ENCODE measurements at regions not wholly inside any gene's neighbourhood (a gene's known extent, or its start where the extent isn't known, plus 50 kb on each side); places are given as distances from the start of the nearest gene placed in this dataset.

DNA sequence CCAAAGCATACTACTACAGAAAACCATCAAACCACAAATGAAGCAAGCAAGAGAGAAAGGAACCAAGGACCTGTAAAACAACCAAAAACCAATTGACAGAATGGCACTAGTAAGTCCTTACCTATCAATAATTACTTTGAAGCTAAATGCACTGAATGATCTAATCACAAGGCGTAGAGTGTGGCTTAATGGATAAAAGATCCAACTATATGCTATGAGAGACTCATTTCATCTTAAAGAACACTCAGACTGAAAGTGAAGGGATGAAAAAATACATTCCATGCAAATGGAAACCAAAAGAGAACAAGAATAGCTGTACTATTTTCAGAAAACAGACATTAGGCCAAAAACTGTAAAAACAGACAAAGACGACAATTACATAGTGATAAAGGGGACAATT lies 70.7 kb downstream of the CRPPA start (continued):
- TF ChIP-seq, protein P1, sequence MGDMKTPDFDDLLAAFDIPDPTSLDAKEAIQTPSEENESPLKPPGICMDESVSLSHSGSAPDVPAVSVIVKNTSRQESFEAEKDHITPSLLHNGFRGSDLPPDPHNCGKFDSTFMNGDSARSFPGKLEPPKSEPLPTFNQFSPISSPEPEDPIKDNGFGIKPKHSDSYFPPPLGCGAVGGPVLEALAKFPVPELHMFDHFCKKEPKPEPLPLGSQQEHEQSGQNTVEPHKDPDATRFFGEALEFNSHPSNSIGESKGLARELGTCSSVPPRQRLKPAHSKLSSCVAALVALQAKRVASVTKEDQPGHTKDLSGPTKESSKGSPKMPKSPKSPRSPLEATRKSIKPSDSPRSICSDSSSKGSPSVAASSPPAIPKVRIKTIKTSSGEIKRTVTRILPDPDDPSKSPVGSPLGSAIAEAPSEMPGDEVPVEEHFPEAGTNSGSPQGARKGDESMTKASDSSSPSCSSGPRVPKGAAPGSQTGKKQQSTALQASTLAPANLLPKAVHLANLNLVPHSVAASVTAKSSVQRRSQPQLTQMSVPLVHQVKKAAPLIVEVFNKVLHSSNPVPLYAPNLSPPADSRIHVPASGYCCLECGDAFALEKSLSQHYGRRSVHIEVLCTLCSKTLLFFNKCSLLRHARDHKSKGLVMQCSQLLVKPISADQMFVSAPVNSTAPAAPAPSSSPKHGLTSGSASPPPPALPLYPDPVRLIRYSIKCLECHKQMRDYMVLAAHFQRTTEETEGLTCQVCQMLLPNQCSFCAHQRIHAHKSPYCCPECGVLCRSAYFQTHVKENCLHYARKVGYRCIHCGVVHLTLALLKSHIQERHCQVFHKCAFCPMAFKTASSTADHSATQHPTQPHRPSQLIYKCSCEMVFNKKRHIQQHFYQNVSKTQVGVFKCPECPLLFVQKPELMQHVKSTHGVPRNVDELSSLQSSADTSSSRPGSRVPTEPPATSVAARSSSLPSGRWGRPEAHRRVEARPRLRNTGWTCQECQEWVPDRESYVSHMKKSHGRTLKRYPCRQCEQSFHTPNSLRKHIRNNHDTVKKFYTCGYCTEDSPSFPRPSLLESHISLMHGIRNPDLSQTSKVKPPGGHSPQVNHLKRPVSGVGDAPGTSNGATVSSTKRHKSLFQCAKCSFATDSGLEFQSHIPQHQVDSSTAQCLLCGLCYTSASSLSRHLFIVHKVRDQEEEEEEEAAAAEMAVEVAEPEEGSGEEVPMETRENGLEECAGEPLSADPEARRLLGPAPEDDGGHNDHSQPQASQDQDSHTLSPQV (IDR thresholded peaks at IDR 0.05), result no peak

DNA sequence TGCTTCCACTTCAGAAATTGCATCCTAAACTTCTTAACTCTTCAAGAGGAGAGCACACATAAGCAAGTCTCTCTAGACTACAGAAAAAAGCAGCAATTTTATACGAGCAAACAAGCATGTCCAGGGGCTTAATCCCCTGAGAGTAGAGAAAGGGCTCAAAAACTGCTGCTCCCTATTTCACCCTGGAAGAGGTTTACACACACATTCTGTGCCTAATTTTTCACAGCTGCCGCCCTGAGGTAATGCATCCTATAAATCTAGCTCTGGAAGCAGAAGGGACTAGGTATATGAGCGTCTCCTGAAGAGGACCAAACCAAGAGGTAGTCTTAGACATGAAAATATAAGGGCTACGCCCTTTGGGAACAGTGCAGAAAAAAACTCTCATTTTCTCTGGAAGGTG lies 73.1 kb downstream of the CRPPA start:
- Histone ChIP-seq H3K9ac (ENCODE audit: insufficient read depth in 1 of 2, low read depth in 2 of 2, low read length in 2 of 2) (no peak overlapping the region; a peak in 1 of 4 replicates), H3K9me1 (ENCODE audit: control insufficient read depth, insufficient read depth, low read length) (no peaks in the 10 kb centered on the region), H3K4me1 (replicated peaks in 1 of 2; ENCODE audit: control insufficient read depth in 2 of 2, insufficient read depth in 2 of 2, low read length in 2 of 2) (peaks cover 0 to 36% of the 10 kb centered on the region in 2 experiments; a peak in 3 of 5 replicates), H3K27me3 (ENCODE audit: control insufficient read depth in 2 of 2, insufficient read depth in 2 of 2, low read length in 2 of 2) (no peaks in the 10 kb centered on the region), H3K9me3 (replicated peaks; ENCODE audit: control insufficient read depth, insufficient read depth, low read depth, low read length) (peaks cover 13% of the 10 kb centered on the region; the same call in 1 of the 2 replicates), H3K79me2 (ENCODE audit: control insufficient read depth, insufficient read depth, low read length) (peaks cover 33% of the 10 kb centered on the region), H3K4me2 (ENCODE audit: insufficient read depth, low read length) (no peak overlapping the region), H3K27ac (ENCODE audit: extremely low read depth, low read depth, low read length) (peak overlapping the region; percentile 63; the same call in 1 of the 3 replicates), H2AFZ (ENCODE audit: low read depth, low read length) (no peak overlapping the region), H3K4me3 (no peak overlapping the region), H3K36me3 (ENCODE audit: control insufficient read depth, insufficient read depth, low read length) (no peaks in the 10 kb centered on the region), H4K20me1 (replicated peaks; ENCODE audit: control insufficient read depth, insufficient read depth, low read length) (no peaks in the 10 kb centered on the region)
- ATAC-seq (peak; percentile 43), FAIRE-seq (no peak), DNase-seq (ENCODE audit: extremely low read depth in 1 of 4, low spot score in 3 of 4) (no peak)
- intact Hi-C loops (cut with micrococcal nuclease) (no loop called here), in situ Hi-C loops (cut with MboI) (no loop called here)
- WGBS (ENCODE audit: insufficient coverage, low coverage, missing lambda C conversion rate), result 70% methylated on average over 4 of the region's 4 CpGs
- ChIA-PET CTCF (ENCODE audit: low intra/inter-chr PET ratio) (no interaction called here), POLR2A (interaction anchor here (0.8 to 1.1 kb wide), 2 partner anchors 11 to 260 kb away, joined by 3 to 4 read pairs; no protein-coding TSS in a partner anchor)
- no TSS peak for BruUV-seq (replicated peaks)
- TF ChIP-seq KDM5B (IDR thresholded peaks at IDR 0.05; ENCODE audit: insufficient replicate concordance, low read depth, low read length) (no peak), ZKSCAN3 (CRISPR knock-in tag; IDR thresholded peaks at IDR 0.05) (no peak), IFI16 (CRISPR knock-in tag; IDR thresholded peaks at IDR 0.05) (no peak), ZNF324 (CRISPR knock-in tag; IDR thresholded peaks at IDR 0.05) (no peak), POLR2A (conservative IDR thresholded peaks at IDR 0.05) (no peak), ZNF124 (CRISPR knock-in tag; IDR thresholded peaks at IDR 0.05) (no peak), ZNF133 (CRISPR knock-in tag; IDR thresholded peaks at IDR 0.05) (no peak), KLF16 (IDR thresholded peaks at IDR 0.05) (no peak)
- TF ChIP-seq, protein P2, sequence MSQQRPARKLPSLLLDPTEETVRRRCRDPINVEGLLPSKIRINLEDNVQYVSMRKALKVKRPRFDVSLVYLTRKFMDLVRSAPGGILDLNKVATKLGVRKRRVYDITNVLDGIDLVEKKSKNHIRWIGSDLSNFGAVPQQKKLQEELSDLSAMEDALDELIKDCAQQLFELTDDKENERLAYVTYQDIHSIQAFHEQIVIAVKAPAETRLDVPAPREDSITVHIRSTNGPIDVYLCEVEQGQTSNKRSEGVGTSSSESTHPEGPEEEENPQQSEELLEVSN (IDR thresholded peaks at IDR 0.05; ENCODE audit: borderline replicate concordance in 1 of 2, extremely low read depth in 1 of 2, insufficient read depth in 1 of 2, insufficient read length in 1 of 2, low read depth in 1 of 2, low read length in 1 of 2, poor library complexity in 1 of 2, severe bottlenecking in 1 of 2), result no peak
- TF ChIP-seq, protein P3, sequence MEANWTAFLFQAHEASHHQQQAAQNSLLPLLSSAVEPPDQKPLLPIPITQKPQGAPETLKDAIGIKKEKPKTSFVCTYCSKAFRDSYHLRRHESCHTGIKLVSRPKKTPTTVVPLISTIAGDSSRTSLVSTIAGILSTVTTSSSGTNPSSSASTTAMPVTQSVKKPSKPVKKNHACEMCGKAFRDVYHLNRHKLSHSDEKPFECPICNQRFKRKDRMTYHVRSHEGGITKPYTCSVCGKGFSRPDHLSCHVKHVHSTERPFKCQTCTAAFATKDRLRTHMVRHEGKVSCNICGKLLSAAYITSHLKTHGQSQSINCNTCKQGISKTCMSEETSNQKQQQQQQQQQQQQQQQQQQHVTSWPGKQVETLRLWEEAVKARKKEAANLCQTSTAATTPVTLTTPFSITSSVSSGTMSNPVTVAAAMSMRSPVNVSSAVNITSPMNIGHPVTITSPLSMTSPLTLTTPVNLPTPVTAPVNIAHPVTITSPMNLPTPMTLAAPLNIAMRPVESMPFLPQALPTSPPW (CRISPR knock-in tag; IDR thresholded peaks at IDR 0.05), result no peak
